GM10266 (cell line): ENCODE measurements at regions not wholly inside any gene's neighbourhood (a gene's known extent, or its start where the extent isn't known, plus 50 kb on each side); places are given as distances from the start of the nearest gene placed in this dataset.
A peak's percentile ranks its signal among the peaks of the same experiment; 100 is the strongest.
"Not testable (repeated sequence)": the region's sequence is repeated elsewhere in the genome, so short reads cannot be mapped to it uniquely, and the experiment has no call there.

Experiments
- DNase-seq: peaks from one replicate; pipeline ENCODE4 v3.0.0; 2012; ENCODE audit errors: extremely low spot score
- CTCF ChIP-seq: IDR thresholded peaks from 2 replicates; pipeline ENCODE4 v1.5.1; 2012; ENCODE audit warnings: mild to moderate bottlenecking, low read depth; ENCODE audit not compliant: control insufficient read depth, insufficient read depth; ENCODE audit errors: missing control alignments

GRCh38 chr19:24033301-24033962, 53.6 kb upstream of the ZNF254 start:
- peak; percentile 13 for TF ChIP-seq CTCF
- peak; percentile 92 for DNase-seq

- DNase-seq, result peak; percentile 33
- TF ChIP-seq CTCF, result no peak
These were observed 53.0 kb upstream of the ZNF254 start for GRCh38 chr19:24033963-24034342.

- DNase-seq, result not testable (repeated sequence)
These were observed 51.6 kb upstream of the ZNF254 start for GRCh38 chr19:24035261-24035880.
